ENCODE measurements at regions not wholly inside any gene's neighbourhood (a gene's known extent, or its start where the extent isn't known, plus 50 kb on each side); places are given as distances from the start of the nearest gene placed in this dataset.

DNA sequence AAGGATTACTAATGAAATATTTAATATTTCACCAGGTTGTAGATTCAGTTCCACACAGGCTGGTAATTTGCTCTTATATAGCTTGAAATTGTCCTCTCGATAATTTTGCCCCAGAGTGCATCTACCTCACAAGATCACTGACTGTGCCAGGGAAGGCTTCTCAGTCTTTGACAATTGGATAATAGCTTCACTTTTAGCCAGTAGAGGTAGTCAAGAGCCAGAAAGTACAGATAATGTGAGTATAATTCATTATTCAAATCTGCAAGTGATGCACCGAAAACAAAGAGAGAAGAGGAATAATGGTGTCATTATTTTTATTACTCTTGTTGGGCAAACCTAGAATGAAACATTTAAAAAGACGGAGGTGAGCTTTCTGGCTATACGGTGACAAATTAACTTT is 292.8 kb downstream of the EN1 start:
- DNase-seq, result no peak

DNA sequence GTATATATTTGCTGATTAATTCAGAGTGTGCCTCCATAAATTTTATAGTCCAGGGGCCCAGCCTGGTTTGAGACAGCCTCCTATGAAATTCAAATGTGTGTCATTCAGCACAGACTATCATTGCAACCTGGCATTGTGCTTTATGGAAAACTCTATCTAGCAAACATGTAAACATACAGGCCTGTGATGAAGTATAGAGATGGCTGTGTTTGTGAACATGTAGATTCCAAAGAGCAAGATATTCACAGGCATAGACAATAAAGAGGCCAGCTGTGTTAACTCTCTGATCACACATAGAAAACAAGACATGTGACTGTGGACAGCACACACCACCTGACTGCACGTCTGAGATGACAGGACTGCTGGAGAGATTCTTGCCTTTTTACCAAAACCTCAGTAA is 297.9 kb downstream of the EN1 start:
- DNase-seq, result no peak

DNA sequence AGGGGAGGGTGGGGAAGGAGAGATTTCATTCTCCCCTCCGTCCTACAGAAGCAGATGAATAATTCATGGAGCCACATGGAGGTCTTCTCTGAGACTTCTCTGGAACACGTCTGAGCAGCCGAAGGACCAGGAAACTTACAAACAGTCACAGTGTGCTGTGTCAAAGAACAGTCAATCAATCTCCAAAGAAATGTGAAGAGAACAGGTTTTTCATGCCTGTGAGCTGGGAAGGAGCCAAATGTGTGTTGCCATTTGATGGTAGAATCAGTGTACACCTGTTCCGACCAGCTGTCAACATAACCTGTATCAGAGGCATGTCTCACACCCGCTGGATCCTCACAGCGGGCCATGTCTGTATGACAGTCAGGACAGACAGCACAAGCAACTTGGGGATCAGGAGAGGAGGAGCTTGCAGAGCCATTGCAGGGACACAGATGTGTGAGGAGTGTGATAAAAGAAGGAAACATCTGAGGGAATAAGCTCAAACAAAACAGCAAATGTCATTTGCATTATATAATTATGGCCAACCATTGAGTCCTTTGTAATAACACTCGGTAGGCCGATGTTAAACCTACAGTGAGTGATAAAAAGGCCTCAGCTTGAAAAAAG is 298.5 kb downstream of the EN1 start:
- no peak for DNase-seq

DNA sequence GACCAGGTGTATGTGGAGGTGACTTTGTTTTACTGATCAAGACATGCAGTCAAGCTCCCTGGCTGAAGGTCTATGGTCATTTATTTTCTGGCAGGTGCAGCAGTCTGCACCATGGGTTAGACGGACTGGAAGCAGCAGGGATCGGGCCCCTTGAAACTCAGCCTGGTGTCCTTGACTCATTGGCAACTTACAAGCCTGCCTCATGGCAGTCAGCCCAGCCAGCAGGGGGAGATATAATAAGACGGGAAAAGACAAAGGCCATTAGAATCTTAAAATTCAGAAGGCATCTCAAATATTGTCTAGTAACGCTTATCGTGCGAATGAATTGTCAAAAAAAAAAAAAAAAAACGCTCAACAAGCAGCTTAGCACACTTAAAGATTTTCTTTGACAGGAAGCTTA is 308.2 kb downstream of the EN1 start:
- DNase-seq, result no peak

DNA sequence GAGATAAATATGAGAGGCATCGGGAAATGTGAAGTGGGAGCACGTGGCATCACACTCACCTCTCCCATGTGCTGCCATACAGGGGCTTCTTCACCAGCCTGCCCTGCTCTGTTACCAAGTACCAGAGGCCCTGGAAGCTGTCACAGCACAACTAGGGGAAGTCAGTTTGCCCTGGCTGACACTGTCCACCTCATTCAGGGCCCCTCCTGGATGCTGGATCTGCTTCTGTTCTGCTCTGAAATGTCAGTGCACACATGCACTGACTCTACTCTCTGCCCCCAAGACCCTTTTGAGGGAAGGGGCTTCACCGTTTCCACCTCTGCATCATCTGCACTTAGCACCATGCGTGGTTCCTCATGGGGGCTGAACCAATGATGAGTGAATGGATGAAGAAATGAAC is 311.1 kb downstream of the EN1 start:
- DNase-seq, result no peak

DNA sequence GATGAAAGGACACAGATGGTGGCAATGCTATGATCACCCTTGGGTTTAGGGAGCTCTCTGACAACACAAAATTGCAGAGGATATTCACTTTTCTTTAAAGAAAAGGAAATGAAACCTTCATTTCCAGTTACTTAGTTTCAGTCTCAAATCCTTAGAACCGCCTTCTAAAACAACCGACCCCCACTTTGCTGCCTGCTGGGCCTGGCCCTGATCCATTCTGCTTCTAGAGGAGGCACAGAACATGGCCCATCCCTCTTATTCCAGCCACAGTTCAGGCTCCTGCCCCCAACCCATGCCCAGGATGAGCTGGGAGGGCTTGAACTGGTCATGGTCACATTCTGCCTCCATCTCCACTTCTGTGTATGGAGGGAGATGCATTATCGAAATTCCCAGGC is 311.6 kb downstream of the EN1 start:
- DNase-seq, result no peak

DNA sequence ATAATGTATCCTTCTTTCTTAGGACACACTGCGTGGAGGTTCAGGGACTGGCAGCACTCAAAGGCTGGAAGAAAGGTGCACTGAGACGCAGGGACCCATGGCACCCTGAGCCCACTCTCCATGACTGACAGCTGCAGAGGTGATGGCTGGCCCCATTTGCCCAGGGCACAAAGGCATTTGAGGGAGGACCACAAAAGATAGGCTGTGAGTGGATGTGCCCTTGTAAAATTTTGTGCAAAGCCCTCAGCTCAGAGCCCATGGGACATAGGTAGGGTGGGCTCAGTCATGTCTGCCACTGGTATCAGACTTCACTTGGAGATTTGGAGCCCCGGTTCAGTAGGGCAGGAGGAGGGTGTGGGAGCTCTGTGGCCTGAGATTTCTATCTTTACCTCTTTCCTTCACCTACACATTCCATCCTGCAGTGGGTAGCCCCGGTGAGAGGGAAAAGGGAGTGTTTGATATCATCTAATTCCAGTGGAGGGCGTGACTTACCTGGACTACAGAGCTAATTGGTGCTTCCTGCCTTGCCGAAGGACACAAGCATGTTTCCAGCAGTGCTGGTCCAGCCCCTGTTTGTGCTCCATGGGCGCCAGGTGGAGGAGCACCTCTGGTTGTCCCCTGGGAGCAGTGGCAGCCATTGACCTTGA is 312.2 kb downstream of the EN1 start:
- DNase-seq, result no peak

DNA sequence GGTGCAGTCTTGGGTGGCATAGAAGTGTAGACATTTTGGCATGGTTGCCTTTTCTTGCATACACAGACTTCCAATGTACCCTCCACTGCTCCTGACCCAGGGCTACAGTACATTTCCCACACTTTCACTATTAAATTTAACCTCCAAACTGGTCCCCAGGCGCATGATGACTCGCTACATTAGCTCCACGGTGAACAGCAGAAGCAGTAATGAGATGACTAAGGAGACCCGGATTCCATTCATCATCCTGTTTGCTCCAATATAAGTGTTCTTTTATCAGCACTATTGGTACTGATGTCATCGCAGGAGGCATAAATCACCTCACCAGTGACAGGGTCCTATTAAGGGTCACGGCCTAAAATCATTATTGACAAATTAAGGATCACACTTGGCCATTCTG is 316.5 kb downstream of the EN1 start:
- no peak for DNase-seq

DNA sequence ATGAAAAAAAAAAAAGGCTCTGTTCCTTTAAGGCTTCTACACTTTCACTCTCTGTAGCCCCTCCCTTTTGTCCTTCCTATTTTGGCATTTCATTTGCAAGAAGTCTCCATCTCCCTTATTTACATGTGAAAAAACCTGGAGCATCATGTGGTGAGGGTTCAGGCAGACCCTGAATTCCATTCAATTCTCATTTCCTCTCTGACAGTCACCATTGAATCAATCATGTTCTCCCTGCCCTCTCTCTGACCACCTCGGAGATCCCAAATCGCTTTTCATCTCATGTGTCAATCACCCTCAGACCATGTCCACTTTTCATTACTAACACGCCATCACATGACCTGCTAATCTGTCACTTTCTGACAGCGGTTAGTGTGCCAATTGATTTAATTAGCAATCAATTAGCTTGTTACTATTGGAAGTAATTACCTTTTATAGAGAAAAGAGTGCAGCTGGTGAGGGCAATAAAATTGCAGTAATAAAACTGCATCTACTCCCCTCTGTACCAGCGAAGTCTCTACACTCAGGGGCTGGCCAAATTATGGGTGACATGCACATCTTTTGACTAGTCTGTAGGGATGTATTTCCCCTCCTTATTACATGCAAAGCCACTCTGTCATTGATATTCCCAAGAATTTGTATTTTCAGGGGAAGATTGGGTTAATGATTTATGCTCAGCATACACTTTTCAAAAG is 317.4 kb downstream of the EN1 start:
- no peak for DNase-seq

DNA sequence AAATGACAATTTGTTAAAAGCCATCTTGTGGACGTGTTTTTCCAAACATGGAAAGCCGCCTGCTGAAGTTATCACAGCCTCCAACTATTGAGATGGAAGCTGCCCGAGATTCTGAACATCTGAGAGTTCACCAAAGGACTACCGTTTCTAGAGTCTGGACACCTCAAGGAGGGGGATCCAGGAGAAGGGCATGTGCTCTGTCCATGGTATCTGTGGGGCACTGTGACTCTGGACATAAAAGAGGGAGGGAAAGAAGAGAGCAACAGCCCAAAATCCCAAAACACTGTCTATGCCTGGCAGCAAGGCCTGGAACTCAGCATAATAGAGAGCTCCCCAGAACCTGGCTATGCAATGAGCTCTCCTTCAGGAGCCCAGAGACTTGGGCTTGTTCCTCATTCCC is 319.9 kb downstream of the EN1 start:
- DNase-seq, result no peak

DNA sequence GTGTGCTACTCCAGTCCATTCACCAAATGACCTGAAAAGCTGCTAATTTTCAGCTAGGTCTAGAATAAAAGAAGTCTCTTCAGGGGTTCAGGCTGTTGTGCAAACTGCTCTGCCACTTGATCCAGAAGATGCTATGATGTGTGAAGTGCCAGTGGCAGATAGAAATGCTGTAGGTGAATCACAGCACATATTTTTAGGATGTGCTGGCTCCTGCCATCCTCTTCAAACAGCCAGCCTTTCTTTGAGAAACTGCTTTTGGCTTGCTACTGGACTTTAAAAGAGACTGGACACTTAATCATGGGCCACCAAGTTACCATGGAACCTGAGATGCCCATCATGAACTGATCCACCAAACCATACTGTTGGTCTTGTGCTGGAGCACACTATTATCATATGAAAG is 322.1 kb downstream of the EN1 start:
- DNase-seq, result no peak

DNA sequence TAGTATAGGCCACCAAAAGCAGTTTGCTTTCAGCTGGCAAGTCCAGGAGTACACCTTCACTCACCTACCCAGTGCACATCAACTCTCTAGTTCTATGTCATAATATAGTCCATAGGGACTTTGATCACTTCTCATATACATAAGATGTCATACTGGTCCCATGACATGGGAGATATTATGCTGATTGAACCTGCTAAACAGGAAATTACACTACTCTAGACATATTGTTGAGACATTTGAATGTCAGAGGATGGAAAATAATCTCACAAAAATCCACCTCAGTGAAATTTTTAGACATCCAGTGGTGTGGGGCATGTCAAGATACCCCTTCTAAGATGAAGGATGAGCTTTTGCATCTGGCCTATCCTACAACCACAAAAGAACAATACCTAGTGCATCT is 322.5 kb downstream of the EN1 start:
- DNase-seq, result no peak

DNA sequence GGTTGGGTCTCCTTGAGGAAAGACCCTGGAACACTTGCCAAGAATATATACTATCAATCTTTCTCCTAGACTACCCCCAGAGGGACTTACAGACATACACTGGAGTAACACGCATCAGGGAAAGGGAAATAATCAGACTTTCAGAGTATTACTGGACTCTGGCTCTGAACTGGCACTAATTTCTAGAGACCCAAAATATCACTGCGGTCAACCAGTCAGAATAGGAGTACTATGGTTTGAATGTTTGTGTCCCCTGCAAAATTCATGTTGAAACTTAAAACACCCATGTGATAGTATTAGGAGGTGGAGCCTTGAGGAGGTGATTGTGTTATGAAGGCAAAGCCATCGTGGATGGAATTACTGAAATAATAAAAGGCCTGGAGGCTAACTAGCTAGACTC is 323.7 kb downstream of the EN1 start:
- no peak for DNase-seq

DNA sequence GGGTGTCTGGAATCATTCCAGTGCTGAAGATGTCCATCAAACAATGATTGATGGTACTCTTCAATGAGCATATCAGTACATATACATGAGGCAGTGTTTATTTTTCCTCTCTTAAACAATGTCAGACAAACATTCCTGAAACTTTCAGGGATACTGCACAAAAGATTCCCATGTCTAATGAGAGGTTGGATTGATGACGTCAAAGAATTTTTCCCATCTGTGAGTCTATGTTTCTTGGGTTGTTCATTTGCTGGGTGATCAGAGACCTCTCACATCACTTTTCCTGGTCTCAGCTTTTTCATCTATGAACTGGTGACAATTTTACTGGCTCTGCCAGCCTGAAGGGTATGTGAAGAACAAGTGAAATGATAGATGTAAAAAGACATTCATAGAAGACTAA is 325.5 kb downstream of the EN1 start:
- no peak for DNase-seq

DNA sequence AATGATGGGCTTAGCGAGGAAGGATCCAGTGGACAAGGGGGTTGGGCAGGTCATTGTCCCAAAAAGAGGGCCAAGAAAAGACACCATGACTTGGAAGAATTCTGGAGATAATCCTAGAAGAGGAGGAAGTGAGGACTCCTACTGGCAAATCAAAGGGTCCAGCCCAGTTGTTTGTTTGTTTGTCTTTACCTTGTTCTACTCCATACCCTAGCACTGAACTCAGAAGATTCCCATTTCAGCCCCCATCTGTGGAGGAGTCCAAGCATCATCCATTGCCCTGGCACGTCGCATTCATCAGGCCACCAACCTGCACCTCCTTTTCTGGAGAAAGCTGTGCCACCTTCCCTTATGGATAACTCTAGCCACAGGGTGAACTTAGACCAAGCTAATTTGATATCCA is 326.2 kb downstream of the EN1 start:
- DNase-seq, result no peak

DNA sequence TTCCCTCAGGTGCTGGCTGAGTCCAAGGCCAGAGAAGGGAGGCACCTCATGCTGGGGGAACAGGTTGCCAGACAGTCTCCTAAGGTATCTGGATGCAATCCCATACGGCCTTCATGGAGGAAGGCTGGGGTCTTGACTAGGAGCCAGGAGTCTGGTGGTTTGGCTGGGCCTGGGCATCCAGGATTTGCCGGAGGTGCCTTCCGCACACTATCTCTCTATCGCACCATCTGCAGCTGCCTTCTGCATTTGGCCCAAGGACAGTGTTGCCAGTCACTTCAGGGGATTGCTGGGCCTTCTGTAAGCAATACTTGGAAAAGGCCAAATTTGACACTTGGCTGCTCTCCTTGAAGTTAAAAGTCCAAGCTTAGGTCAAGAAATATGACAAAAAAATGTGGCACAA is 327.2 kb downstream of the EN1 start:
- no peak for DNase-seq

DNA sequence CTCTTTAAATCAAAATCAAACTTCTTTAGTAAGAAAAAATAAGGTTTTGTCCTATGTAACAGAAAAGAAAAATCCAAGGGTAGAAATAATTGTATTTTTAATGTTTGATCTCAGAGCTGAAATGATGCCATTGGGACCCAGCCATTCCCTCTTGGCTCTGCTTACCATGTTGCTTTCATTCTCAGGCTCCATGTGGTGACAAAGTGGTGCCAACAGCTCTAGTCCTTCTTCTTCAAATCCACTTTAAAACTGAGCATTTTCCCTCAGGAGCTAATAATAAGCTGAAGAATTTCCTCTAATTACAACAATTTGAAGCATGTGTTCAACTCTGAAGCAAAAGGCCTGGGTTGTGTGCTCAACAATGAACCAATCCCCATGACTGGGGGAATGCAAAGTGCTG is 327.9 kb downstream of the EN1 start:
- DNase-seq, result no peak

DNA sequence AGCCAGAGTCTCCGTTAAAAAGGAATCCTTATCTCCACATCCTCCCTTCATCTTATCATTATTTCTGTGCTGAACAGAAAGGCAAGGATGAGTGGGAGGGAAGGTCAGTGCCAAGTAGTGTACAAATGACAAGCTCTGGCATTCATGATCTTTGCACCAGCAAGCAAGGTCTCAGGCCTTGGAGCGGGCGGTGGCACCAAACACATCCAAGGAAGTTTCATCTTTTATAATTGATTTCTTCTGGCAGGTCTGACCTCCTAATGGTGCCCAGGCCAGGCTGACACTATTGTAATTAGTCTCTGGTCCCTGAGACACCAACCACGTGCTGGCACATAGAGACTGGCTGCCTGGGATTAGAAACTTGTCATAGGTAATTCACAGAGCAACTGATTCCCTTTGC is 336.6 kb downstream of the EN1 start:
- DNase-seq, result no peak

DNA sequence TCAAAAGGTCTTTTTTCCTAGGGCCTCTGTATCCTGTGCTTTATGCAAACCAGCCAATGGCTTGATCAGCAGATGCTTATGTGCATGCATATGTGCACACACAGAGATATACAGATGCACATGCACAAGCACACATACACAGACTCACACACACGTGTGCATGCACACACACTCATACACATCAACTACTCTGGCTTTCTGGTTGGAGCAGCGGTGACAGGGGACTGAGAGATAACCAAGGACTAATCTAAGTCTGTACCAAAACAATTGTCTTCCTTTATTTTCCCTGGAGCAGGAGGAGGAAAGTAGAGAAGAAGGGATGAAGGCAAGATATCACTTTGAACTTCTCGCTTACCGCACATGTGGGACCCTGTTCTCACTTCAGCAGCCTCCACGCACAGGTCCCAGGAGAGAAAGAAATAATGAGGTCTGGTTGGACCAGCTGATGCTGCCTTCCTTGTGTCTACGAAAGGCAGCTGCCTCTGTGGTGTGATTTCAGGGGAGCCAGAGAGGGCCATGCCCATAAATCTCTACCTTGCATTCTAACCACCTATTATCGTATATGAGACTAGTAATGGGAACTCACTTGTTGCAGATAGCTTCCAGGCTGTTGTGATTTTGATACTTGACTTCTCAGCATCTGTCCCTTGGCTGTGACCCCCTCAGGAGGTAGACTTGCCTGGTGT is 338.0 kb downstream of the EN1 start:
- DNase-seq, result no peak

DNA sequence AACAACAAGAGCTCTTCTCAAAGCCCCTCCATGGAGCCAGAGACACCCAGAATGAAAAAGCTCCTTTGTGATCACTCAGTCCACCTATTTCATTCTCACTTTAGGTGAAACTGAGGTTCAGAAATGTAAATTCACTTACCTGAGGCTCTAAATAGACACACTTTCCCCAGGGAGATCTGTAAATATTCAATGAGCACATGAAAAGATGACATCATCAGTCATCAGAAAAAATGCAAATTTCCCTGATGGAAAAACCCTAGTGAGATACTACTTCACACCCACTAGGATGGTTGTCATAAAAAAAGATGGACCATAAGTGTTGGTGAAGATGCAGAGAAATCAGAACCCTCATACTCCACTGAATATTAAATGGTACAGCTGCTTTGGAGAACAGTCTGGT is 339.2 kb downstream of the EN1 start:
- no peak for DNase-seq

DNA sequence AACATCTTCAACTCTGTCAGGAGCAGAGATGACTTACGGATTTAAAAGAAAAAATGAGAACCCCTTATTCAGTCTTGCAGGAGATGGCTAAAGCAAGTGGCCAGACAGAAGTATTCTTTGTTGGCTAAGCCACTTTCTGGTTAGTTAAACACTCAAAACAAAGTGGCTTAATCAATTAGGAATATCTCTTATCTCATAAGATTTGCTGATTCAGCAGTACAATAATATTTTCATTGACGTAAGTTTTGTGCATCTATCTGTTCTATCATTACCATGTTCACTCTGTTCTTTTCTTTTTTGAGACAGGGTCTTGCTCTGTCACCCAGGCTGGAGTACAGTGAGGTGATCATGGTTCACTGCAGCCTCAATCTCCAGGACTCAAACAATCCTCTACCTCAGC is 342.0 kb downstream of the EN1 start:
- DNase-seq, result no peak

DNA sequence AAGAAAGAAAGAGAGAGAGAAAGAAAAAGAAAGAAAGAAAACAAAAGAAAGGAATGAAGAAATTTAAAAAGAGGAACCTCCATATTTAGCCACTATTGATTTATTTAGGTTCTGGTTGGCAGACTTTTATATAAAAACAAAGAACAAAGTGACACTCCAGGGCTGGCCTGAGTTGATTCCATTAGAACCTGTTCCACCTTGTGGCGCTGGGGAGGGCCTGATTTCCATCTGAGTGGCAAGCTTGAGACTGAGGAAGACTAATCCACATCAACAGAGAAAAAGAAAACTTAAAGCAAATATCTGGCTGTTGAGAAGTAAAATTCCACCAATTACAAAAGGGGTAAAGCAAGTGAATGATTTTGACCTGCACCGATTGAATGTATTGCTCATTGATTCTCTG is 345.3 kb downstream of the EN1 start:
- DNase-seq, result no peak

DNA sequence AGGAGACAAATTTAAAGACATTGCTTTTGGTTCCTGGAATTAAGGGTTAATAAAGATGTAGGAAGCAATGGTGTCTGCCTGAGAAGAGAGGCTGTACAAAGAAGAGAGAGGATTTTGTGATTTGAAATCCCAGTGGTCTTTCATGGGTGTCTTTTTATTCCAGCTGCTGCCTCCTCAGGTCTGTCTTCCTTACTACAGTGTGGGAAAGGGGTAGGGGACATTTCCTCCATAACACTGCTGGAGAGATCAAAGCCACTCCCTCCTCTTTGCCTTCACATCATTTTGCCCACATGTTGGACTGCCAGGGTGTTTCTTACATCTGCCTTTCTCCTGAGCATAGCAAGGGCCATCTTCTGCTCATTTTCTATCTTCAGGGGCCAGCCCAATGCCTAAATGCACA is 348.5 kb downstream of the EN1 start:
- no peak for DNase-seq

DNA sequence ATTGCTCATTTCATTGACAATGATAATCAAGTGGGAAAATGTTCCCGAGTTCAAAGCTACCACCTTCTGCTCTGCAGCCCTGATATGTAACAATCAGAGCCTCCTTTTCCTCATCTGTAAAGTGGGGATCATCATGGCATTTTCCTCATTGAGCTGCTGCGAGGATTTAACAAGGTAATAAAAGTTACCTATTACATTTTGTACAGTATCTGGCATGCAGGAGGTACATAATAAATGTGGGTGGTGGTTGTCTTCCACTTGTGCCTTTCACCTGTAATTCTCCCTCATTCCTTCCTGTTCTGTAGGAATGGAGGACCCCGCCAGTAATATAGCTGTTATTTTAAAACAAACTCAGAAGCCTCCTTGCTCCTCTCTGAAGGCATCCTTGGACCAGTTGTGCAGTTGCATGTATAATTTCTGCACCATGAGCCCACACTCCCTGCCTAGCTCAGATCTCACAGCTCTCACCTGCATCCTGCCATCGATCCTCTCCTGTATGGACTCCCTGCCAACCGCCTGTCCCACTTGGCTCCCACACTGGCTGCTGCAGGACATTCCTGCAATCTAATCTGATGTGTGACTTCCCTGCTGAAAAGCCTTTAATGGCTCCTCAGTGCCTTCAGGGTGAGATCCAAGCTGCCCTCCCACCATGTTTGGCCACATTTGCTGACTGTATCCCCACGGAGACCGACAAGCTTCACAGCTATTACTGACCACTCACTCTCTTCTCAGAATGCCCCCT is 350.4 kb downstream of the EN1 start:
- DNase-seq, result no peak
